Retinal pigment epithelial cell (primary cell): ENCODE measurements at regions not wholly inside any gene's neighbourhood (a gene's known extent, or its start where the extent isn't known, plus 50 kb on each side); places are given as distances from the start of the nearest gene placed in this dataset.

Experiments used
- DNase-seq: peaks from one replicate; pipeline ENCODE4 v3.0.0-alpha.2; 2010; ENCODE audit warnings: low read depth
- H3K4me3 ChIP-seq: 2 replicates; pipeline ENCODE4 v1.5.1; 2011; ENCODE audit warnings: mild to moderate bottlenecking, low read length, control low read depth, moderate library complexity
- TF ChIP-seq, protein P1 (sequence below): conservative IDR thresholded peaks from 2 replicates; pipeline ENCODE4 v1.5.1; 2011; ENCODE audit warnings: low read depth, low read length, control low read depth, inconsistent platforms

DNA sequence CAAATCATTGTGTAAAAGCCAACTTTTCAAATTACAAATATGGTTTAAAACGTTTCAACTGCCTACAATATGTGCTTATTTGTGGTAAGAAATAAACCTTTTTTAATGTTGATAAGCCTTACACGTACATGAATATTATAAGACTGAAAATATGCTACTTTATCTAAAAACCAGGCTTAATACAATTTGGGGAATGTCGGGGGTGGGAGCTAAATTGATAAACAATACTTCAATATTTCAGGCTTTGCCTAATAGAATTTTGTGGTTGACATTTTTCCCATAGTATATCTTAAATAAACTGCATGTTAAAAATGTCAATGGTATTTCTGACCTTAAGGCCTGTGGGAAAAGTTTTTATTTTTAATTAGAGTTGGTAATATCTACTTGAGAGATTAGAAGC is 69.8 kb upstream of the SLIT2 start:
- DNase-seq: no peak
- no peak overlapping the region for H3K4me3 ChIP-seq
- TF ChIP-seq, protein P1, sequence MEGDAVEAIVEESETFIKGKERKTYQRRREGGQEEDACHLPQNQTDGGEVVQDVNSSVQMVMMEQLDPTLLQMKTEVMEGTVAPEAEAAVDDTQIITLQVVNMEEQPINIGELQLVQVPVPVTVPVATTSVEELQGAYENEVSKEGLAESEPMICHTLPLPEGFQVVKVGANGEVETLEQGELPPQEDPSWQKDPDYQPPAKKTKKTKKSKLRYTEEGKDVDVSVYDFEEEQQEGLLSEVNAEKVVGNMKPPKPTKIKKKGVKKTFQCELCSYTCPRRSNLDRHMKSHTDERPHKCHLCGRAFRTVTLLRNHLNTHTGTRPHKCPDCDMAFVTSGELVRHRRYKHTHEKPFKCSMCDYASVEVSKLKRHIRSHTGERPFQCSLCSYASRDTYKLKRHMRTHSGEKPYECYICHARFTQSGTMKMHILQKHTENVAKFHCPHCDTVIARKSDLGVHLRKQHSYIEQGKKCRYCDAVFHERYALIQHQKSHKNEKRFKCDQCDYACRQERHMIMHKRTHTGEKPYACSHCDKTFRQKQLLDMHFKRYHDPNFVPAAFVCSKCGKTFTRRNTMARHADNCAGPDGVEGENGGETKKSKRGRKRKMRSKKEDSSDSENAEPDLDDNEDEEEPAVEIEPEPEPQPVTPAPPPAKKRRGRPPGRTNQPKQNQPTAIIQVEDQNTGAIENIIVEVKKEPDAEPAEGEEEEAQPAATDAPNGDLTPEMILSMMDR: no peak

DNA sequence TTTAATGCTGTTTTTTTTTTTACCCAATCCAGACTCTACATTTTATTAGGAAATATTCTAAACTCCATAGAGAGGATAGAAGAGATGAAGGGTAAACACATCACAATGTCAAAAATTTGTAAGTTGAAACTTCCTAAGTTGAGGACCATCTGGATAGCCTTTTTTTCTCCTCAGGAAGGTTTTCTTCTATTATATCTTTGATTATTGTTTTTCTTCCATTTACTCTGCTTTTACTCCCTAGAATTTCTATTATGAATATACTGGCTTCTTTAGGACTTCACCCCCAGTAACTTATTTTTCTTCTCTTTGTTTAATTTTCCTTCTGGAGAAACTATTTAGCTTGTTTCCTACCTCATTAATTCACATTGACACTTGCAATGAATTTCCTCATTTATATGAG is 71.2 kb upstream of the SLIT2 start:
- no peak for DNase-seq
- no peak overlapping the region for H3K4me3 ChIP-seq
- TF ChIP-seq, protein P1: no peak

DNA sequence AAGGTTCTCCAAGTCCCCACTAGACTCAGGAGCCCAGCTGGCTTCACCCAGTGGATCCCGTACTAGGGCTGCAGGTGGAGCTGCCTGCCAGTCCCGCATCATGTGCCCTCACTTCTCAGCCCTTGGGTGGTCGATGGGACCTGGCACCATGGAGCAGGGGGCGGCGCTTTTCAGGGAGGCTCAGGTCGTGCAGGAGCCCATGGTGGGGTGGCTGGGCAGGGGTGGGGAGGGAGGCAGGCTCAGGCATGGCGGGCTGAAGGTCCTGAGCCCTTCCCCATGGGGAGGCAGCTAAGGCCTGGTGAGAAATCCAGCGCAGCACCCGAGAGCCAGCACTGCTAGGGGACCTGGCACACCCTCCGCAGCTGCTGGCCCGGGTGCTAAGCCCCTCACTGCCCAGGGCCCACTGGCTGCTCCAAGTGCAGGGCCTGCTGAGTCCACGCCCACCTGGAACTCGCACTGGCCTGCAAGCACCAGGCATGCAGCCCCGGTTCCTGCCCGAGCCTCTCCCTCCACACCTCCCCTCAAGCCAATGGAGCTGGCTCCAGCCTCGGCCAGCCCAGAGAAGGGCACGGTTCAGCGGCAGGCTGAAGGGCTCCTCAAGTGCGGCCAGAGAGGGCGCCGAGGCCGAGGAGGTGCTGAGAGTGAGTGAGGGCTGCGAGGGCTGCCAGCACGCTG is 72.7 kb upstream of the SLIT2 start:
- no peak overlapping the region for H3K4me3 ChIP-seq
- DNase-seq: no peak
- TF ChIP-seq, protein P1: no peak

DNA sequence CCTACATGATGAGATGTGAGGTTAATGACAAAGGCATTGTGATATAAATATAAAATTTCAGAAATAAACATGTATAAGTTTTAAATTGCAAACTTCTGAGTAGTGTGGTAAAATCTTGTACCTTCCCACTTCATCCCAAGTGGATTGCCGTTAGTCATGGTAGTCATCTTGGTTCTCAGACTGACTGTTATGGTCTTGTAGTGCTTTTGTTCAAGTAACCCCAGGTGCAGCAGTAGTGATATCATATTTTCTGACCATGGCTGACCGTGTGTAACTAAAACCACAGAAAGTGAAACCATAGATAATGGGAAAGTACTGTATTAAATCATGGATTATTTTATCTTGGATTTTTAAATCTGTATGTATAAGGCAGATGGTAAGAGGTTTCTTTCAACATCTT is 74.8 kb upstream of the SLIT2 start:
- TF ChIP-seq, protein P1: no peak
- DNase-seq: no peak
- no peak overlapping the region for H3K4me3 ChIP-seq

GRCh38 chr4:20172070-20172760 is 79.5 kb upstream of the SLIT2 start:
- TF ChIP-seq, protein P1: no peak
- H3K4me3 ChIP-seq: no peak overlapping the region
- no peak for DNase-seq

DNA sequence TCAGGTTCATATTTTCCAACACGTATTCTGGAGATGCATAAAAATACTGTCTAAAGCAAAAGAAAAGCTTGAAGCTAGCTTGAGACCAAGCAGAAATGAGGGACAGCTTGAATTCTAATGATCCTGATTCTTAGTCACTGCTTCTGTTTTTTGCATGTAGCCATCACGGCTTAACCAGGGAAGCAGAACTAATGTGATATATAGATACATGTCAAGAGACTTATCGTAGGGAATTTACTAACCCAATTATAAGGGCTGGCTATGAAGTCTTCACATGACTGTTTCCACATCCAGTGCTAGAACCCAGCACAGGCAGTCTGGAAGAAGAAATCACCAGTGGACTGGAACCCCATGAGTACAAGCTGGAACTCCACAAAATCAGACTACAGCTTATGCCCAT is 85.2 kb upstream of the SLIT2 start:
- H3K4me3 ChIP-seq: no peak overlapping the region
- TF ChIP-seq, protein P1: no peak
- no peak for DNase-seq

DNA sequence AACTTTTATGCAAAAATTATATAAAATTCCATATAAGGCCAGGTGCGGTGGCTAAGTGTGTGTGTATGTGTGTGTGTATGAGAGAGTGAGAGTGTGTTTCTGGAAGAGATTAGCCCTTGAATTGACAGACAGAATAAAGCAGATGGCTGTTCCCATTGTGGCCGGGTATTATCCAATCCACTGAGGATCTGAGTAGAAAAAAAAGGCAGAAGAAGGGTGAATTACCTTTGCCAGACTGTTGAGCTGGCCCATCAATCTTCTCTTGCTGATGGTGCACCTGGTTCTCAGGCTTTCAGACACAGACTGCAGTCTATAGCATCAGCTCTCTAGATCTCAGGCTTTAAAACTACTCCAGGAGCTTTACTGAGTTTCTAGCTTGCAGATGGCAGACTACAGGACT is 92.2 kb upstream of the SLIT2 start:
- TF ChIP-seq, protein P1: no peak
- no peak overlapping the region for H3K4me3 ChIP-seq
- DNase-seq: no peak
